SIG-M5 (cell line): ENCODE measurements at regions not wholly inside any gene's neighbourhood (a gene's known extent, or its start where the extent isn't known, plus 50 kb on each side); places are given as distances from the start of the nearest gene placed in this dataset.

ENCODE experiments used
- DNase-seq: peaks from one replicate; lab custom pipeline; 2025; lab: John Stamatoyannopoulos, UW

- DNase-seq = no peak
Observed at GRCh38 chr15:96087180-96087884, 243.2 kb upstream of the NR2F2 start.

- no peak for DNase-seq
Observed at GRCh38 chr15:96088650-96089049, 241.8 kb upstream of the NR2F2 start.

- no peak for DNase-seq
Observed at GRCh38 chr15:96089405-96090058, 241.0 kb upstream of the NR2F2 start.

- DNase-seq = no peak
Observed at GRCh38 chr15:96092186-96092585, 238.3 kb upstream of the NR2F2 start.

GRCh38 chr15:96093063-96093462 lies 237.4 kb upstream of the NR2F2 start:
- DNase-seq = no peak

GRCh38 chr15:96097661-96098060 lies 232.8 kb upstream of the NR2F2 start:
- DNase-seq = no peak

GRCh38 chr15:96102631-96103030 lies 227.9 kb upstream of the NR2F2 start:
- DNase-seq = no peak

- no peak for DNase-seq
Observed at GRCh38 chr15:96106181-96106580, 224.3 kb upstream of the NR2F2 start.

GRCh38 chr15:96106628-96107027 lies 223.9 kb upstream of the NR2F2 start:
- no peak for DNase-seq

- no peak for DNase-seq
Observed at GRCh38 chr15:96107916-96108315, 222.6 kb upstream of the NR2F2 start.

GRCh38 chr15:96108405-96108804 lies 222.1 kb upstream of the NR2F2 start:
- DNase-seq = no peak

- DNase-seq = no peak
Observed at GRCh38 chr15:96109820-96110219, 220.7 kb upstream of the NR2F2 start.

GRCh38 chr15:96112018-96112417 lies 218.5 kb upstream of the NR2F2 start:
- no peak for DNase-seq

GRCh38 chr15:96115642-96116041 lies 214.9 kb upstream of the NR2F2 start:
- no peak for DNase-seq

- DNase-seq = no peak
Observed at GRCh38 chr15:96117270-96117669, 213.2 kb upstream of the NR2F2 start.

GRCh38 chr15:96119734-96120133 lies 210.8 kb upstream of the NR2F2 start:
- no peak for DNase-seq

GRCh38 chr15:96121086-96121920 lies 209.2 kb upstream of the NR2F2 start:
- no peak for DNase-seq

GRCh38 chr15:96122077-96123027 lies 208.1 kb upstream of the NR2F2 start:
- no peak for DNase-seq

- no peak for DNase-seq
Observed at GRCh38 chr15:96123028-96123400, 207.5 kb upstream of the NR2F2 start.

- no peak for DNase-seq
Observed at GRCh38 chr15:96123630-96124187, 206.8 kb upstream of the NR2F2 start.

- DNase-seq = no peak
Observed at GRCh38 chr15:96124436-96124835, 206.1 kb upstream of the NR2F2 start.
